ENCODE measurements at regions not wholly inside any gene's neighbourhood (a gene's known extent, or its start where the extent isn't known, plus 50 kb on each side); places are given as distances from the start of the nearest gene placed in this dataset.

DNA sequence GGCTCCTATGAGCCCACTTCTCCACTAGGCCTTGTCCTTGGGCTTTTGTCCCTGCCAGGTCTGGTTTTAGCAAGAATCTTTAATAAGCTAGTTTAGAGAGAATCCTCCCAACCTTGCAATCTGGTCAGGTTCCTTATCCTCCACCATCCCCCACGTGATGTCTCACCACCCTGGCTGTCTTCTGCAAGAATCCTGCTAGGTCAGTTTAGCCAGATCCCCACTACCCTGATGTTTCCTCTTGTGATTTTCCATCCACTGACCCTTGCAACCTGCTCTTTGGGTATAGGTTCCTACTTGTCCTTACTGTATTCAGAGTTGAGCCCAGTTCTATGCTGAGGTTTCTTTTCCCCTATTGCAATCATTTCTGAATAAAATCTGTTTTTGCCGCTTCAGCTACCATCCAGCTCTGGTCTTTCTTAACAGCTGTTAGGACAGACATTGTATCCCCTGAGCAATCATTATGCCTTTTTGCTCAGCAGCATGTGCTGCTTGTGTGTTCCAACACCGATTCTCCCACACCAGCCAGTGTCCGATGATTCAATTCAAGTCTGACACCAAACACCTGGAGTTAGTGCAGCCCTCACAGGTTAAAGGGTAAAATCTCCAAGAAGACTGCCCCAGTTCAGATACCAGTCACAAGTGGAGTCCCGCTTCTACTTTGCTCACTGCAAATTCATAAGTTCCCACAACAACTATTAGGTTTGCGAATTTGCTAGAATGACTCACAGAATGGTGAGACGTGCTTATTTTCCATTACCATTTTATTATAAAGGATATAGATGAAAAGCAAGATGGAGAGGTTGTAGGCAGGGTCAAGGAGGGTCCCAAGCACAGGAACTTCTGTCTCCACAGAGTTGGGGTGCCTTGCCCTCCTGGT lies 62.2 kb upstream of the ADCY1 start:
- TF ChIP-seq, protein P1, sequence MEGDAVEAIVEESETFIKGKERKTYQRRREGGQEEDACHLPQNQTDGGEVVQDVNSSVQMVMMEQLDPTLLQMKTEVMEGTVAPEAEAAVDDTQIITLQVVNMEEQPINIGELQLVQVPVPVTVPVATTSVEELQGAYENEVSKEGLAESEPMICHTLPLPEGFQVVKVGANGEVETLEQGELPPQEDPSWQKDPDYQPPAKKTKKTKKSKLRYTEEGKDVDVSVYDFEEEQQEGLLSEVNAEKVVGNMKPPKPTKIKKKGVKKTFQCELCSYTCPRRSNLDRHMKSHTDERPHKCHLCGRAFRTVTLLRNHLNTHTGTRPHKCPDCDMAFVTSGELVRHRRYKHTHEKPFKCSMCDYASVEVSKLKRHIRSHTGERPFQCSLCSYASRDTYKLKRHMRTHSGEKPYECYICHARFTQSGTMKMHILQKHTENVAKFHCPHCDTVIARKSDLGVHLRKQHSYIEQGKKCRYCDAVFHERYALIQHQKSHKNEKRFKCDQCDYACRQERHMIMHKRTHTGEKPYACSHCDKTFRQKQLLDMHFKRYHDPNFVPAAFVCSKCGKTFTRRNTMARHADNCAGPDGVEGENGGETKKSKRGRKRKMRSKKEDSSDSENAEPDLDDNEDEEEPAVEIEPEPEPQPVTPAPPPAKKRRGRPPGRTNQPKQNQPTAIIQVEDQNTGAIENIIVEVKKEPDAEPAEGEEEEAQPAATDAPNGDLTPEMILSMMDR (IDR thresholded peaks at IDR 0.05): no peak
- TF ChIP-seq EP300 (IDR thresholded peaks at IDR 0.05) (no peak), POLR2A (IDR thresholded peaks at IDR 0.05) (no peak)
- no peak for DNase-seq
- Histone ChIP-seq H3K27me3 (no peaks in the 10 kb centered on the region), H3K9me3 (no peaks in the 10 kb centered on the region), H3K27ac (no peak overlapping the region), H3K4me1 (ENCODE audit: insufficient read depth) (no peaks in the 10 kb centered on the region), H3K4me3 (no peak overlapping the region), H3K36me3 (no peaks in the 10 kb centered on the region)
- WGBS, 3 donors: 59 to 70% (median 62%) methylated on average over 7 of the region's 7 CpGs
- intact Hi-C loops (cut with DNase I): no loop called here

- no peak for DNase-seq
- Histone ChIP-seq H3K9me3 (peaks cover 0 to 3% of the 10 kb centered on the region in 2 donors), H3K27me3 (no peaks in the 10 kb centered on the region), H3K4me3 (no peak overlapping the region), H3K27ac (no peak overlapping the region), H3K4me1 (ENCODE audit: insufficient read depth) (no peaks in the 10 kb centered on the region), H3K36me3 (no peaks in the 10 kb centered on the region)
- TF ChIP-seq, protein P1 (IDR thresholded peaks at IDR 0.05): no peak
- TF ChIP-seq POLR2A (IDR thresholded peaks at IDR 0.05) (no peak), EP300 (IDR thresholded peaks at IDR 0.05) (no peak)
- WGBS, 3 donors: 69 to 74% (median 71%) methylated on average over 4 of the region's 4 CpGs
- intact Hi-C loops (cut with DNase I): no loop called here
Observed at GRCh38 chr7:45514944-45515343, 59.2 kb upstream of the ADCY1 start.

DNA sequence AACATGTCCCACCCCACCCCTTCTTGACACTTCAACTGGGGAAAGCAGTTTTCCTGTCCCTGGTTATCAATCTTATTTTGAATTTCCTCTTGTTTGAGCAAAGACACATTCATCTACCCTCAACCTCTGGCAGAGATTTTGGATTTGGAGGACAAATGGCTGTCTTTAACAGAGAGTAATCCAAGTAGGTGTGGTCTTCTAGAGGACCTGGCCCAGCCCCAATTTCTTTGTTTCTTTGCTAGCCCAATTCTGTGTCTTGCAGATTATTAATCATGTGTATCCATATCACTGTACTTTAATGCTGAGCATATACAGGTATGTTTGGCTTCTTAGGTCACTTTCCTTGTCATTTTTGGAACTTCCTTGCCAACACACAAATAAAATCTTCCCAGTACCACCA lies 58.8 kb upstream of the ADCY1 start:
- no peak overlapping the region for H3K27ac ChIP-seq
- H3K27me3 ChIP-seq: no peaks in the 10 kb centered on the region
- intact Hi-C loops (cut with DNase I): no loop called here
- H3K4me3 ChIP-seq: no peak overlapping the region
- peaks cover 0 to 3% of the 10 kb centered on the region in 2 donors for H3K9me3 ChIP-seq
- no peaks in the 10 kb centered on the region for H3K4me1 ChIP-seq (ENCODE audit: insufficient read depth)
- H3K36me3 ChIP-seq: no peaks in the 10 kb centered on the region
- TF ChIP-seq EP300 (IDR thresholded peaks at IDR 0.05) (no peak), POLR2A (IDR thresholded peaks at IDR 0.05) (no peak)
- TF ChIP-seq, protein P1 (IDR thresholded peaks at IDR 0.05): no peak
- DNase-seq: no peak

Measured in ovary (tissue), 7 donors.